T-helper 17 cell (primary cell): ENCODE measurements at regions not wholly inside any gene's neighbourhood (a gene's known extent, or its start where the extent isn't known, plus 50 kb on each side); places are given as distances from the start of the nearest gene placed in this dataset.

Source experiments
- ATAC-seq: fragments of 150-1000 bp; cut with Tn5 transposase; 2 replicates; pipeline ENCODE4 v1.10.0; 2021; ENCODE audit warnings: mild to moderate bottlenecking, moderate library complexity
- DNase-seq, 3 donors: peaks; one replicate each; pipeline versions ENCODE4 v3.0.0 to v3.0.0-alpha.2; 2020 to 2021
- H3K9me3 ChIP-seq: one replicate; pipeline ENCODE4 v1.7.0; 2013; ENCODE audit warnings: low read length, mild to moderate bottlenecking; ENCODE audit not compliant: control insufficient read depth, poor library complexity, severe bottlenecking
- H3K27ac Mint-ChIP-seq: one replicate; pipeline ENCODE4 v1.8.0; 2022; ENCODE audit warnings: mild to moderate bottlenecking, moderate library complexity, mixed read lengths
- H3K27me3 Mint-ChIP-seq: one replicate; pipeline ENCODE4 v1.8.0; 2022; ENCODE audit warnings: mixed read lengths
- H3K36me3 Mint-ChIP-seq: one replicate; pipeline ENCODE4 v1.8.0; 2022; ENCODE audit warnings: low read depth, mixed read lengths
- H3K4me1 Mint-ChIP-seq: one replicate; pipeline ENCODE4 v1.8.0; 2022; ENCODE audit warnings: mild to moderate bottlenecking, mixed read lengths
- H3K4me3 Mint-ChIP-seq: one replicate; pipeline ENCODE4 v1.8.0; 2022; ENCODE audit warnings: mild to moderate bottlenecking, moderate library complexity, mixed read lengths

DNA sequence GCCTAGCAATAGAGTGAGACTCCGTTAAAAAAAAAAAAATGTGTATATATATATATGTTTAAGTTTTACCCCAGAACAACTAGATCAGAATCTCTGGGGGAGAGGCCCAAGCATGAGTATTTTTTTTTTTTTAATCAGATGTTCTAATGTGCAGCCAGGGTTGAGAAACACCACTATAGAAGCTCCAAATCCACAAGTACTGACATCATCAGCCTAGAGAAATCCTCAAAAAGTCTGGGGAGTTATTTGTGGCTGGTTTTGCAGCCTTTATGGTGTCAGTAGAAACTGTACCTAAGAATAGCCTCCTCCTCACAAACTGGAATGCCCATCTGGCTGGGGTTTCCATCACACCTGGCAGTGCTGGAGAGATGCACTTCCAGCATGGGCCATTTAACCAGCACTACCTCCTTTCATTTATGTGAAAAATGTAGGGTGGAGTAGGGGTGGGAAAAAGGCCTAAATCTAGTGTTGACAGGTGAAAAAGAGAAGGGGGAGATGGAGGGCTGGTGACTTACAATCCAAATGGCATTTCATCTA, 93.5 kb downstream of the CBLL2 start:
- DNase-seq: no peak
- Mint-ChIP-seq H3K4me1 (no peaks in the 10 kb centered on the region), H3K4me3 (no peak overlapping the region), H3K27ac (no peak overlapping the region), H3K36me3 (no peaks in the 10 kb centered on the region), H3K27me3 (no peaks in the 10 kb centered on the region)
- ATAC-seq: no peak
- no peaks in the 10 kb centered on the region for H3K9me3 ChIP-seq

DNA sequence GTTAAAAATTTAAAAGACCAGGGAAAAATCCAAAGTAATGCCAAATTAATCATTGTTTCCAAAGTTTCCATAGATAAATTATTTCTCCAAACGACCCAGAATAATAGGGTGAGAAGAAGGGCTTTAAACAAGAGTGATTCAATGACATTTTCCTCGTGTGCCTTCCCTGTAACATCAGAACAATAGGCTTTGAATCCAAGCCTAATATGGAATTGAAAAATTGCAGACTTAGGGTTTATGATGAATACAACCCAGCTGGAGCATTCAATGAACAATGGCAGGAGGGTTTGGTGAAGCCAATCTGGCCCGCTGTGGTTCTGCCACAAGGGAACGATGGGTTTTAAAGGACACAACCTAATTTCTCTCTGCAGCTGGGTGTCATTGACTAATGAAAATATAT, 94.2 kb downstream of the CBLL2 start:
- Mint-ChIP-seq H3K27me3 (no peaks in the 10 kb centered on the region), H3K36me3 (no peaks in the 10 kb centered on the region), H3K4me3 (no peak overlapping the region), H3K4me1 (no peaks in the 10 kb centered on the region), H3K27ac (no peak overlapping the region)
- H3K9me3 ChIP-seq: no peaks in the 10 kb centered on the region
- DNase-seq: no peak
- no peak for ATAC-seq

DNA sequence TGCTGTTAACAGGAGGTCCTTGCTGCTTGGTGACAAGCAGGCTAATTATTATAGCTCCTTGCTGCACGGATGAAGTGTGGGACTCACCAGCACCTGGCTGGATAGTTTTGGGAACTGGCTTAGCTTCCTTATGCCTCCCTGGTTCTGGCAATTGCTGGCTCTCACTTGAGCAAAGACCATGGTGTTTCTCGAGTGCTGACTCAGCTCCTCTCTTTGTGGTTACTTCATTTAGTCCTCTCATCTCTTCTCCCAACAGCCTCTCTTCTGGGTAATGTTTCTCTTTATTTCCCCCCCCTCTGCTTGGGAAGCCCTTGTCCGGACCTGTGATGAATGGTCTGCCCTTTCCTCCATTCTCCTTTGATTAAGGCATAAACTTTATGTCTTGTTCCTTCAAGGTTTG, 100.4 kb downstream of the CBLL2 start:
- DNase-seq (no peak), ATAC-seq (no peak)
- Mint-ChIP-seq H3K4me3 (no peak overlapping the region), H3K4me1 (no peaks in the 10 kb centered on the region), H3K27me3 (no peaks in the 10 kb centered on the region), H3K36me3 (no peaks in the 10 kb centered on the region), H3K27ac (no peak overlapping the region)
- no peaks in the 10 kb centered on the region for H3K9me3 ChIP-seq

DNA sequence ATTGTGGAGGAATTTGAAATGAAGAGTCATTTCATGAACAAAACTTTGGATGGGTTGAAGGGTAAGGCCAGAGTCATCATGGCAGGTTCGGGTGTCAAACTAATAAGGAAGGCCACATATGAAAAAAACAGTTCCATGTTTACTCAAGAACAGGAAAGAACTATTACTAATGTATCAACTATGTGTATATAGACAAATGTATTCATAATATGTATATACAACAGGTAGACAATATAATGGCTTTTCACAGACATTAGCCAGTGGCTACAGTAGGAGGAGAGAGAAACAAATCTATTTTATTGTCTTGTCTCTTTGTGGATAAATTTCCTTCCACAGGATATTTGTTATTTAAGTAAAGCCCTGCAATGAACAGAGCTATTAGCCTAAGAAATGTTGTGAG, 101.1 kb downstream of the CBLL2 start:
- Mint-ChIP-seq H3K36me3 (no peaks in the 10 kb centered on the region), H3K27ac (no peak overlapping the region), H3K4me3 (no peak overlapping the region), H3K27me3 (no peaks in the 10 kb centered on the region), H3K4me1 (no peaks in the 10 kb centered on the region)
- no peaks in the 10 kb centered on the region for H3K9me3 ChIP-seq
- no peak for ATAC-seq
- no peak for DNase-seq

DNA sequence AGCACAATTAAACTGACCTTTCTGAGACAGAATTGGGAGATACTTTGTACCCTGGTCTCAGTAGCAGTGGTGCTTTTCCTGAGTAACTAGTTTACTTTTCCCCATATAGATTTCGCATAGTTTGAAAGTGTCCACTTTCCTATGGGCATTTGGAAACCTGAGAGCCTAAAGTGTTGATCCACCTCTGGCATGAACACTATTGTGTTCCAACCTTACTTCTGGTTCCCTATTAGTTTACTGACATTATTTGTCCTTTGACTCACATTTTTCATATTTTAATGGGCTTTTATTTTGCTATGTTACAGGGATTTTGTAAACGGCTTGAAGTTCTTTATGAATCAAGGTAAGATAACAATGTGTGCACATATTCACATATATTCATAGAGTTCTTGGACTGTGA, 103.7 kb downstream of the CBLL2 start:
- no peaks in the 10 kb centered on the region for H3K27me3 Mint-ChIP-seq

DNA sequence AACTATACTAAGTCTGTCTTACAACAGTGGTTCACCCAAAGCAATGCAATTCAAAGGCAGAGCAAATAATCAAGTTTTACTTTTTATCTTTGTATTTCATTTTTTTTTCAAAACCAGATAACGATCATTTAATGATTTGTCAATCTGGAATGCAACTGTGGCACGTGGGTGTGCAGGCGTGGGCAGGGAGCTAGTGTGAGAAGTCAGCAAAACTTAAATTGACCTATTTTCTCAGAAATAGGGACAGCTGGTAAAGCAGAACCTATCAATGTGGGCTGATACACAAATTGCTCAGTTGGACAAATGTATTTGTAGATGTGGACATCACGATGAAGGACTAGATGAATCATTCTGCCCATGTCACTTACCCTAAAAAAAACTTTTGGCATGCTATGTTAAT, 105.6 kb downstream of the CBLL2 start:
- no peak for DNase-seq
- ATAC-seq: no peak
- Mint-ChIP-seq H3K36me3 (no peaks in the 10 kb centered on the region), H3K27ac (no peak overlapping the region), H3K4me1 (no peaks in the 10 kb centered on the region), H3K4me3 (no peak overlapping the region), H3K27me3 (no peaks in the 10 kb centered on the region)
- H3K9me3 ChIP-seq: no peaks in the 10 kb centered on the region

More for the DNA sequence above, 103.7 kb downstream of the CBLL2 start:
- ATAC-seq (no peak), DNase-seq (no peak)
- Mint-ChIP-seq H3K27ac (no peak overlapping the region), H3K4me1 (no peaks in the 10 kb centered on the region), H3K36me3 (no peaks in the 10 kb centered on the region), H3K4me3 (no peak overlapping the region)
- H3K9me3 ChIP-seq: no peaks in the 10 kb centered on the region

DNA sequence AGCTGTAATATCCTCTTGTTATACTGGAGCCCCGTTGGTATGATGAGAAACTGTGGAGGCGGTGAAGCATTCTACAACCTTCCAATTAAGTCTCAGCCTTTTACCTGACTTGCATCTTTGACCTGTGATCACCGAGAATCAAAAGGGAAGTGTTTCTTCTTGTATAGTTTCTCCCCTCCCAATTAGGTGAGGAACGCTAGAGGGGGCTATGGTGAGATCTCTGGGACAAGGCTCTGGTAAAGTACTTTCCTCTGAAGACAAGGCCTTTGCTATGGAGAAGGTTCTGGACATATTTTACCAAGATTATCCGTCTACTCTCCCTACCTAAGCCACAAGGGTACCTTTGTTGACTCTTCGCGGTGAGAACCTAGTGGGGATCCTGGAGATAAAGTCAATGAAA, 111.3 kb downstream of the CBLL2 start:
- DNase-seq: no peak
- H3K4me3 Mint-ChIP-seq: no peak overlapping the region
- H3K27ac Mint-ChIP-seq: no peak overlapping the region
- H3K9me3 ChIP-seq: no peaks in the 10 kb centered on the region
- H3K36me3 Mint-ChIP-seq: no peaks in the 10 kb centered on the region
- H3K4me1 Mint-ChIP-seq: no peaks in the 10 kb centered on the region
- no peaks in the 10 kb centered on the region for H3K27me3 Mint-ChIP-seq
- no peak for ATAC-seq

DNA sequence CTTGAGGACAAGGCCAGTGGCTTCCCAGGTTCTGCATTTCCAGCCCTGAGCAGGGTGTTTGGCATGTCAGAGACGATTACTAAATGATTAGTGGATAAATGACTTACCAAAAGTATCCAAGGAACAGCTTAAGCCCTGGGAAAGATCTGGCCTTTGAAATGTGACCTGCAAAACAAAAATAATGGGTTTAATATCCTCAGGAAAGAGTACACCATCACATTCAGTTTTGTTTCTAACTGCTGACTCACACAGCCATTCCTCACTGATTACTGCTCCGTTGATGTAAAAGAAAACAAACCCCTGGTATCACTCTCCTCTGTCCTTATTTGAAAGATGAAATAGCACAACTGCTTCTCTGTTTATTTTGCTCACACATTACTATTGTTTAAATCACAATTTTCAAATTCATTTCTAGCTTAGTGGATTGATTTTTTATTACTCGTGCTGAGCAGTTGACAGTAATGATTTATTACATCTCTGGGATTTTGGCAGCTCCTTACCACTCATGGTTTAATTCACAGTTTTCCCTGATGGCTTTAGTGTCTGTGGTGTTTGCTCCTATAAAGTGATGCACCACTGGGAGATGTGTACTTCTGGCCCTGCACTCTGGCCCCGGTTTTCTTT, 117.0 kb downstream of the CBLL2 start:
- no peaks in the 10 kb centered on the region for H3K9me3 ChIP-seq
- no peaks in the 10 kb centered on the region for H3K36me3 Mint-ChIP-seq
- DNase-seq: no peak
- H3K4me3 Mint-ChIP-seq: no peak overlapping the region
- no peaks in the 10 kb centered on the region for H3K27me3 Mint-ChIP-seq
- H3K4me1 Mint-ChIP-seq: no peaks in the 10 kb centered on the region
- H3K27ac Mint-ChIP-seq: no peak overlapping the region
- no peak for ATAC-seq

DNA sequence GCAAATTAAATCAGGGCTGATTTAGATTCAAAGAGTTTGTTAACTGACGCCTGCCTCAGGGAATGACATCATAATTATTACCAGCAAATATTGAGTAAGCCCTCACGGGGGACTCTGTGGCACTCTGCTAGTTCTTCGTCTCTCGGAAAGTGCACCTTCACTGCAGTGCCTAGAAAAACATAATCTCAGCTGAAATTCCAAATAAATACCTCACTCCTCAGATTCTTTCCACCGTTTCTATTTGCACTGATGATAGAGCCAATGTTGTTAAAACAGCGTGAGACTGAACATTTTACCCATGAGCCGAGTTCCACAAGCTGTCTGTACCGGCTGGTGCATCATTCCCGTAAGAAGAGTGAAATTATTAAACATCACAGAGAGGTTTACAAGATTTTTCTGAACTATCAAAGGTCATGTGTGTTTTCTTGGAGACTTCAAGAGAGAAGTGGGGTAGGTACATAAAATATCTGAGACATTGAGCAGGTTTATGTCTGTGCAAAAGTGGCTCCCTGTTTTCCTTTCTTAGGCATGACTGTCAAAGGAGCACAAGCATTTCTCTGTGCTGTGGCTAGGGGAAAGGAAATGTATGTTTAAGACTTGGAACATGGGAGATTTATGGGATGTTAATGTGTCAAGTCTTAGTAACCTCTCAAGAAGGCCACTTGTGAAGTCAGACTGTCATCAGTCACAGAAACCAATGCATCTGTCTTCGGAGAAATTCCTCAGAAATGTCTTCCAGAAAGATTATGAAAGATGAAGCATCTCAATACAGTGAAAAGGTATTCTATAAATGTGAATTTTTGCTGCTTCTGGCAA, 119.6 kb downstream of the CBLL2 start:
- H3K36me3 Mint-ChIP-seq: no peaks in the 10 kb centered on the region
- ATAC-seq: no peak
- H3K27me3 Mint-ChIP-seq: no peaks in the 10 kb centered on the region
- H3K9me3 ChIP-seq: no peaks in the 10 kb centered on the region
- H3K27ac Mint-ChIP-seq: no peak overlapping the region
- H3K4me3 Mint-ChIP-seq: no peak overlapping the region
- no peaks in the 10 kb centered on the region for H3K4me1 Mint-ChIP-seq
- DNase-seq: no peak

DNA sequence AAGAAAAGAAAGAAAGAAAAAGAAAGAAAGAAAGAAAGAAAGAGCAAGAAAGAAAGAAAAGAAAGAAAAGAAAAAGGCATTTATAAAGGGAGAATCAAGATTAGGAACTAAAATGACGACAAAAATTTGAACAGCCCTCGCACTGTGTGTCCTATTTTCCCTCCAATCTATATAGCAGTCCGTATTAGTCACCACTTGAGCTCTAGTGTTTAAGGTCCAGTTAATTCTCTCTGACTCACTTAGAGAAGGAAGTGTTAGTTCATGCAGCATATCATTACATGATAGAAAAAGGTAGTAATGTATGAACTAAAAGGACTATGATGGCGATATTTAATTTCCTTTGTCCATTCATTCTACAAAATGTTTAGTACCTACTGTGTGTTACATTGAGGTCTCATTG, 122.7 kb downstream of the CBLL2 start:
- H3K27ac Mint-ChIP-seq: no peak overlapping the region

DNA sequence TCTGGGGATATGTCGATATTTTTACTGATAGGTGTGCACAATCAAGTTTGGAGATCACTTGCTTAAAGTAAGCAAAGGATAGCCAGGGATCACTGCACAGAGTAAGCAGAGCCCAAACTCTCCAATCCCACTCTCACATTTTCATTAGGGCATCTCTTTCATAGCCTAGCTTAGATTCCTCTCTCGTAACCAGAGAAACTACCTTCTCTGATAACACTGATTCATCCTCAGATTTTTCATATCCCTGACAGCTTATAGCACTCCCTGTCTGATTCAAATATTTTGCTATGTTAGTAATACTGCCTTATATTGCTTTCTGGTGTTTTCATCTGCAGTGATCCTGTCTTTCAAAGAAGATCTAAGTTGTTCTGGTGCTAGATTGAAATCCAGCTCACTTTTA, 123.7 kb downstream of the CBLL2 start:
- H3K4me1 Mint-ChIP-seq: no peaks in the 10 kb centered on the region
- no peak overlapping the region for H3K27ac Mint-ChIP-seq
- H3K9me3 ChIP-seq: no peaks in the 10 kb centered on the region
- H3K36me3 Mint-ChIP-seq: no peaks in the 10 kb centered on the region
- no peak overlapping the region for H3K4me3 Mint-ChIP-seq
- ATAC-seq: no peak
- no peak for DNase-seq
- no peaks in the 10 kb centered on the region for H3K27me3 Mint-ChIP-seq

More for the DNA sequence above, 122.7 kb downstream of the CBLL2 start:
- Mint-ChIP-seq H3K27me3 (no peaks in the 10 kb centered on the region), H3K4me3 (no peak overlapping the region), H3K4me1 (no peaks in the 10 kb centered on the region), H3K36me3 (no peaks in the 10 kb centered on the region)
- no peak for DNase-seq
- no peaks in the 10 kb centered on the region for H3K9me3 ChIP-seq
- ATAC-seq: no peak

DNA sequence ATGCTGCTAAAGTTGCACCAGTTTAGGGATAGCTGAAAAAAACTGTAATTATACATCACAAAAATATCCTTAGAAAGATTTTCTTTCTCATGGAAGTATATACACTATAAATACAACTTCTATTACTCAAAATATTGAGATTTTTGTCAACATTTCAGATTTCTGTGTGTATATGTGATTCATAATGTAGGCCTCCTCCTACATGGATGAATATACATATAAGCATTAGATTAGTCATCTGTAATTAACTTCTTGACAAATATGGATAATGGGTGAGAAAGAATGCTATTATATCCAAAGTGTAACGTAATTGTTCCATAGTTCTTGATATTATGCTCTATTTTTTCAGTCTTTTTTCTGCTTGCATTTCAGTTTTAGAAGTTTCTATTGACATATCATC, 124.9 kb downstream of the CBLL2 start:
- no peak for DNase-seq
- no peak for ATAC-seq
- no peaks in the 10 kb centered on the region for H3K9me3 ChIP-seq
- Mint-ChIP-seq H3K4me1 (no peaks in the 10 kb centered on the region), H3K27me3 (no peaks in the 10 kb centered on the region), H3K36me3 (no peaks in the 10 kb centered on the region), H3K27ac (no peak overlapping the region), H3K4me3 (no peak overlapping the region)

DNA sequence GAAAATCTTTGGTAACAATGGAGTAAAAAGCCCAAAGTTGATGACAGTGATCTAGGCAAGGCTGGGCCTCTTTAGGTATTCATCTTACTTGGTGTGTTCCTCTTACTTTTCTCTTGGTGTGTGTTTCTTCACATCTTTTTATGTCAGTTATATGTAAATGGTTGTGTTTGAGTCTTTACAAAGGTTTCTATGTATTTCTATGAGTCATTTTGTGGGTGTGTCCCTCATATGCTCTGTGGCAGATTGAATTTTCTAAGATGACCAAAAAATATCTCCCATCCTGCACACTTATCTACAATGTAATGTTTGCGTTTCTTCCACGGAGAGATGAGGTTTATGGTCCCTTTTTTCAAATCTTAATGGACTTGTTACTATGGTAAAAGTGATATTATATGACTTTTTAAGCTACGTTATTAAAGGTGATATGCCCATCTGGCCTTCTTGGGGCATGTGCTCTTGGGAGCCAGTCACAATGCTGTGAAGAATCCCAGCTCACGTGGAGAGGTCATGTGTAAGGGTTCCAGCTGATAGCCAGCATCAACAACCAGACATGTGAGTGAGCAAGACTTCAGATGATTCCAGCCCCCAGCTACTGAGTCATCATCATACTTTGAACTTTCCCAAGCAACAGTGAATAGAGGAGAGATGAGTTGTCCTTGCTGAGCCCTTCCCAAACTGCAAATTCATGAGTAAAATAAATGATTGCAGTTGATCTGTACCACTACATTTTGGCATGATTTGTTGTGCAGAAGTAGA, 126.9 kb downstream of the CBLL2 start:
- Mint-ChIP-seq H3K4me3 (no peak overlapping the region), H3K27me3 (no peaks in the 10 kb centered on the region), H3K36me3 (no peaks in the 10 kb centered on the region), H3K4me1 (no peaks in the 10 kb centered on the region), H3K27ac (no peak overlapping the region)
- ATAC-seq (no peak), DNase-seq (no peak)
- no peaks in the 10 kb centered on the region for H3K9me3 ChIP-seq
